Activated T-helper 17 cell treated with anti-CD3 and anti-CD28 coated beads, Interleukin-2, amount 50 U/mL, for 72 hours (primary cell): ENCODE measurements at regions not wholly inside any gene's neighbourhood (a gene's known extent, or its start where the extent isn't known, plus 50 kb on each side); places are given as distances from the start of the nearest gene placed in this dataset.

Experiments used
- ATAC-seq: fragments of 150-1000 bp; cut with Tn5 transposase; replicated peaks from 2 replicates; pipeline ENCODE4 v1.10.0; 2021; ENCODE audit warnings: mild to moderate bottlenecking, moderate library complexity
- H3K27ac Mint-ChIP-seq: one replicate; pipeline ENCODE4 v1.8.0; 2022; ENCODE audit warnings: mixed read lengths
- H3K27me3 Mint-ChIP-seq: one replicate; pipeline ENCODE4 v1.8.0; 2022; ENCODE audit warnings: mixed read lengths
- H3K36me3 Mint-ChIP-seq: one replicate; pipeline ENCODE4 v1.8.0; 2022; ENCODE audit warnings: low read depth, mild to moderate bottlenecking, mixed read lengths
- H3K4me1 Mint-ChIP-seq: one replicate; pipeline ENCODE4 v1.8.0; 2022; ENCODE audit warnings: mixed read lengths
- H3K4me3 Mint-ChIP-seq: one replicate; pipeline ENCODE4 v1.8.0; 2022; ENCODE audit warnings: mild to moderate bottlenecking, mixed read lengths
- H3K9me3 Mint-ChIP-seq: one replicate; pipeline ENCODE4 v1.8.0; 2022; ENCODE audit warnings: mixed read lengths

- ATAC-seq: no peak
- no peaks in the 10 kb centered on the region for H3K4me1 Mint-ChIP-seq
Measured at GRCh38 chr15:52876991-52877663, 87.0 kb upstream of the ONECUT1 start.

GRCh38 chr15:52872036-52872818, 82.1 kb upstream of the ONECUT1 start:
- Mint-ChIP-seq H3K36me3 (no peaks in the 10 kb centered on the region), H3K27me3 (peaks cover 36% of the 10 kb centered on the region), H3K4me3 (no peak overlapping the region), H3K9me3 (no peaks in the 10 kb centered on the region), H3K4me1 (no peaks in the 10 kb centered on the region), H3K27ac (no peak overlapping the region)
- ATAC-seq: no peak

More at GRCh38 chr15:52876991-52877663, 87.0 kb upstream of the ONECUT1 start:
- Mint-ChIP-seq H3K9me3 (no peaks in the 10 kb centered on the region), H3K4me3 (no peak overlapping the region), H3K36me3 (no peaks in the 10 kb centered on the region), H3K27ac (no peak overlapping the region), H3K27me3 (peaks cover 27% of the 10 kb centered on the region)

- Mint-ChIP-seq H3K27me3 (peaks cover 30% of the 10 kb centered on the region), H3K4me3 (no peak overlapping the region), H3K4me1 (no peaks in the 10 kb centered on the region), H3K9me3 (peaks cover 9% of the 10 kb centered on the region), H3K36me3 (no peaks in the 10 kb centered on the region), H3K27ac (no peak overlapping the region)
- no peak for ATAC-seq
Measured at GRCh38 chr15:52870015-52870414, 79.9 kb upstream of the ONECUT1 start.

DNA sequence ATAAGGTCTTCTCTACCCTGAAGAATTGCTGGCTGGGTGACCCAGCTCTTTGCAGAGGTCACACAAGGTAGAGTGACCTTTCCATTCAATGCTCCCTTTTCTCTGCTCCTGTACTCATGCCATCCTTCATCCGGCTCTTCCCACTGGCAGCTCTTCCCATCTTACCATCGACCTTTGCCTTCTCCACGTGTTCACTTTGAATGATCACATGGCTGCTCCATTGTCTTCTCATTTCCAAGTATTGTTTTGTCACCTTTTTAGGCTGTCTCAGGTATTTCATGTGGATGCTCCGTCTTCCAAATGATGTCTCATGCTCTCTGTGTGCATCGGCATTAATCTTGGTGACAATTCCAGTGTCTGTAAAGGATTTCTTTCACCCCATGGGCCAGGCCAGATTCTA, 76.6 kb upstream of the ONECUT1 start:
- H3K27ac Mint-ChIP-seq: no peak overlapping the region
- H3K9me3 Mint-ChIP-seq: peaks cover 12% of the 10 kb centered on the region
- no peak for ATAC-seq
- peaks cover 21% of the 10 kb centered on the region for H3K27me3 Mint-ChIP-seq
- H3K4me3 Mint-ChIP-seq: no peak overlapping the region
- no peaks in the 10 kb centered on the region for H3K4me1 Mint-ChIP-seq
- no peaks in the 10 kb centered on the region for H3K36me3 Mint-ChIP-seq

DNA sequence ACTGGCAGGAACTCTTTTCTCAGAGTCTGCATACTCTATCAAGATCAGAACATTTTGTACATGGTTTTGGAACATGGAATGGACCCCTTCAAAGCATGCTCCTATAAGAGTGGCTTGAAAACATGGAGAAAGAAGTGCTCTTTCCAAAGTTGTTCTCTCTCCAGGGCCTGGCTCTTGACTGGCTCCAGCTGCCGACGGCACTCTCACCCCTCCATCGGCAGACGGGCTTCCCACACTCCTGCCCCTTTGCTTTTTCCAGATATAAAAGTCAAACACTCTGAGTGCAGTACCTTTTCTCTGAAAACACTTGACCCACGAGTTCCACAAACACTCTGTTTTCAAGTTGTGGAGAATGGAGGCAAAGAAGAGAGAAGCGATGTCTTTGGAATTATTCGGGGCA, 72.5 kb upstream of the ONECUT1 start:
- Mint-ChIP-seq H3K4me1 (no peaks in the 10 kb centered on the region), H3K27me3 (peaks cover 10% of the 10 kb centered on the region), H3K9me3 (peaks cover 12% of the 10 kb centered on the region), H3K4me3 (no peak overlapping the region), H3K27ac (no peak overlapping the region), H3K36me3 (no peaks in the 10 kb centered on the region)
- ATAC-seq: no peak

GRCh38 chr15:52858782-52859176, 68.6 kb upstream of the ONECUT1 start:
- H3K36me3 Mint-ChIP-seq: no peaks in the 10 kb centered on the region
- no peak for ATAC-seq
- H3K4me3 Mint-ChIP-seq: no peak overlapping the region
- H3K9me3 Mint-ChIP-seq: no peaks in the 10 kb centered on the region
- no peaks in the 10 kb centered on the region for H3K4me1 Mint-ChIP-seq
- H3K27ac Mint-ChIP-seq: no peak overlapping the region
- peaks cover 14% of the 10 kb centered on the region for H3K27me3 Mint-ChIP-seq

GRCh38 chr15:52857937-52858781, 68.0 kb upstream of the ONECUT1 start:
- Mint-ChIP-seq H3K9me3 (no peaks in the 10 kb centered on the region), H3K27me3 (peaks cover 14% of the 10 kb centered on the region), H3K36me3 (no peaks in the 10 kb centered on the region), H3K4me3 (no peak overlapping the region), H3K27ac (no peak overlapping the region), H3K4me1 (no peaks in the 10 kb centered on the region)
- ATAC-seq: no peak

DNA sequence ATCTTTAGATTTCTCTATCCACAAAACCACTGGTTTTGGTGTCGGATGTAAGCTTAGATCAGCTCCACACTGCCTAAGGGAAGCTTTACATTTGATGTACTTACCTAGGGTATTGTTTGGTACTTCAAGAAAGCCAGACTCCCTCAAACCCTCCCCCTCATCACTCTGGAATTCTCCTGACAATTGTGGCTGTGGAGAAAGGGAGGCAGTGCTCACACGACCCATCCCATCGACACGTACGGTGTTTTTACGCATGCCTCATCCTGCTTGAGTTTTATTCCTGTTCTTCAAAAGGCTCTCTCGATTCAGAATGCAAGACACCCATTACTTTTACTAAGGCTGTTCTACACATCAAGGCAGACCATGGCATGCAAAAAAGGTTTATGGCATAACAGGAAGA, 67.3 kb upstream of the ONECUT1 start:
- Mint-ChIP-seq H3K27ac (no peak overlapping the region), H3K27me3 (peaks cover 14% of the 10 kb centered on the region), H3K4me1 (no peaks in the 10 kb centered on the region), H3K9me3 (no peaks in the 10 kb centered on the region), H3K4me3 (no peak overlapping the region), H3K36me3 (no peaks in the 10 kb centered on the region)
- no peak for ATAC-seq

DNA sequence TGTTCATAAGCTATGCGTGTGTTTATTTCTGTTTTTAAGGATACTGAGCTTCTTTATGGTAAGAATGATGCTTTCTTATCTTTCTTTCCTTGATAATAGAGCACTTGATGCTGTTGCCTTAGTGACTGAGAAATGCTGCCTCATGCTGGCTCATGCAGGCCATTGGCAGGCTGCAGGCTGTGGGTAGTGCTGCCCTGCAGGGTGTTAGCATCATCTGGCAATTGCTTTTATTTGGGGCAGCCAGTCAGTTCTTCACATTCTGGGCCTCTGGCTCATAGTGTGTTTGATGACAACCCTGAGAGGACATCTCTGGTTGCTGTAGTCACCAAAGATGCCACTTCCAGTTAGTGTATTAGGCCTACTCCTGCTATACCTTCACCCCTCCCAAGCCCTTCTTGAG, 66.2 kb upstream of the ONECUT1 start:
- H3K9me3 Mint-ChIP-seq: no peaks in the 10 kb centered on the region
- no peak overlapping the region for H3K27ac Mint-ChIP-seq
- no peaks in the 10 kb centered on the region for H3K36me3 Mint-ChIP-seq
- no peak overlapping the region for H3K4me3 Mint-ChIP-seq
- no peak for ATAC-seq
- peaks cover 14% of the 10 kb centered on the region for H3K27me3 Mint-ChIP-seq
- H3K4me1 Mint-ChIP-seq: no peaks in the 10 kb centered on the region

- Mint-ChIP-seq H3K36me3 (no peaks in the 10 kb centered on the region), H3K9me3 (no peaks in the 10 kb centered on the region), H3K27me3 (peaks cover 18% of the 10 kb centered on the region), H3K4me3 (no peak overlapping the region), H3K27ac (no peak overlapping the region), H3K4me1 (no peaks in the 10 kb centered on the region)
- ATAC-seq: no peak
Measured at GRCh38 chr15:52855157-52855556, 65.0 kb upstream of the ONECUT1 start.

DNA sequence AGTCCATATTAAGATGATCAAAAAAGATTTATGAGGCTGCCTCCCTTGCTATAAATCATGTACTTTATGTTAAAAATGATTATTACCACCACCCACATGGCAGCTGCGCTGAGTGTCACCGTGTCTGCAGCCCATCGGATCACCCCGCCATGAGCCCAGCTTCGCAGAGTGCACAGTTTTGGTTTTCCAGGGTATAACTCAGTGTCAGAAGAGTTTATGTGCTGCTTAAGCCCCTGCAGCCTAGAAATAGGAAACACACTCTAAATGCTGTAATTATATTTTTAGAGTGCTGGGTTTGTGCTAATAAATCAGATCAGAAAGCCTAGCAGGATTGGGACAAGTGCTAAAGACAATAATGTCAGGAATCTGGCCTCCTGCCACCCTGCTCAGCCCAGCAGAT, 54.7 kb upstream of the ONECUT1 start:
- no peak overlapping the region for H3K4me3 Mint-ChIP-seq
- no peaks in the 10 kb centered on the region for H3K4me1 Mint-ChIP-seq
- H3K36me3 Mint-ChIP-seq: no peaks in the 10 kb centered on the region
- no peak for ATAC-seq
- peaks cover 4% of the 10 kb centered on the region for H3K9me3 Mint-ChIP-seq
- no peak overlapping the region for H3K27ac Mint-ChIP-seq
- H3K27me3 Mint-ChIP-seq: peaks cover 36% of the 10 kb centered on the region
